ENCODE measurements at regions not wholly inside any gene's neighbourhood (a gene's known extent, or its start where the extent isn't known, plus 50 kb on each side); places are given as distances from the start of the nearest gene placed in this dataset.

DNA sequence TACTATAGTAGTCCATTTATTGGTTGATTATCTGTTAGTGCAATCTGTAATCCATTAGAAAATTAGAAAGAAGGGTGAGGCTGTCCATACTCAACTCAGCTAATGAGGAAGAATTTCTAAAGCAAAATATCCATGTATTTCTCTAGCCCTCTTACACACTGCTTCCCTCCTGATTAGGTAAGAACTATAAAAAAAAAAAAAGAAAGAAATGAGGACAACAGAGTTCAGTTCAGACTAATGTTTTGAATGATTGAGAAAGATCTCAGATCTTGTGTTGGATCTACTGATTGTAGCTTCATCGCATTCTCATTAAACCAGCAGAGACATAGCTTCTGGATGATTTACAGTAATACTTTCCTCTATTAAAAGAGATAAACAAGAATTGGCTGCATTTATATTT is 233.3 kb downstream of the KLF5 start:
- TF ChIP-seq, protein P1, sequence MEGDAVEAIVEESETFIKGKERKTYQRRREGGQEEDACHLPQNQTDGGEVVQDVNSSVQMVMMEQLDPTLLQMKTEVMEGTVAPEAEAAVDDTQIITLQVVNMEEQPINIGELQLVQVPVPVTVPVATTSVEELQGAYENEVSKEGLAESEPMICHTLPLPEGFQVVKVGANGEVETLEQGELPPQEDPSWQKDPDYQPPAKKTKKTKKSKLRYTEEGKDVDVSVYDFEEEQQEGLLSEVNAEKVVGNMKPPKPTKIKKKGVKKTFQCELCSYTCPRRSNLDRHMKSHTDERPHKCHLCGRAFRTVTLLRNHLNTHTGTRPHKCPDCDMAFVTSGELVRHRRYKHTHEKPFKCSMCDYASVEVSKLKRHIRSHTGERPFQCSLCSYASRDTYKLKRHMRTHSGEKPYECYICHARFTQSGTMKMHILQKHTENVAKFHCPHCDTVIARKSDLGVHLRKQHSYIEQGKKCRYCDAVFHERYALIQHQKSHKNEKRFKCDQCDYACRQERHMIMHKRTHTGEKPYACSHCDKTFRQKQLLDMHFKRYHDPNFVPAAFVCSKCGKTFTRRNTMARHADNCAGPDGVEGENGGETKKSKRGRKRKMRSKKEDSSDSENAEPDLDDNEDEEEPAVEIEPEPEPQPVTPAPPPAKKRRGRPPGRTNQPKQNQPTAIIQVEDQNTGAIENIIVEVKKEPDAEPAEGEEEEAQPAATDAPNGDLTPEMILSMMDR (IDR thresholded peaks at IDR 0.05): no peak
- TF ChIP-seq POLR2A (IDR thresholded peaks at IDR 0.05; ENCODE audit: low read depth) (no peak), EP300 (IDR thresholded peaks at IDR 0.05) (no peak), POLR2AphosphoS5 (IDR thresholded peaks at IDR 0.05) (no peak)

All from esophagus muscularis mucosa (tissue), 4 donors.